ENCODE measurements at regions not wholly inside any gene's neighbourhood (a gene's known extent, or its start where the extent isn't known, plus 50 kb on each side); places are given as distances from the start of the nearest gene placed in this dataset.

- DNase-seq (ENCODE audit: low read depth): no peak
Measured at GRCh38 chr14:65936342-65936975, 523.9 kb downstream of the FUT8 start.

GRCh38 chr14:65937079-65937959 is 524.8 kb downstream of the FUT8 start:
- DNase-seq (ENCODE audit: low read depth): no peak

- DNase-seq (ENCODE audit: low read depth): no peak
Measured at GRCh38 chr14:65937960-65938316, 525.4 kb downstream of the FUT8 start.

- DNase-seq (ENCODE audit: low read depth): no peak
Measured at GRCh38 chr14:65938738-65939137, 526.2 kb downstream of the FUT8 start.

- DNase-seq (ENCODE audit: low read depth): no peak
Measured at GRCh38 chr14:65939184-65939583, 526.7 kb downstream of the FUT8 start.

GRCh38 chr14:65940056-65940735 is 527.7 kb downstream of the FUT8 start:
- no peak for DNase-seq (ENCODE audit: low read depth)

GRCh38 chr14:65941091-65941490 is 528.6 kb downstream of the FUT8 start:
- no peak for DNase-seq (ENCODE audit: low read depth)

- DNase-seq (ENCODE audit: low read depth): no peak
Measured at GRCh38 chr14:65943150-65943549, 530.6 kb downstream of the FUT8 start.

- no peak for DNase-seq (ENCODE audit: low read depth)
Measured at GRCh38 chr14:65943916-65944410, 531.4 kb downstream of the FUT8 start.

GRCh38 chr14:65945327-65945726 is 532.8 kb downstream of the FUT8 start:
- DNase-seq (ENCODE audit: low read depth): no peak

- no peak for DNase-seq (ENCODE audit: low read depth)
Measured at GRCh38 chr14:65946494-65946893, 534.0 kb downstream of the FUT8 start.

- DNase-seq (ENCODE audit: low read depth): no peak
Measured at GRCh38 chr14:65948302-65948701, 535.8 kb downstream of the FUT8 start.

- peak; percentile 34 for DNase-seq (ENCODE audit: low read depth)
Measured at GRCh38 chr14:65949711-65950516, 536.3 kb upstream of the CCDC196 start.

- DNase-seq (ENCODE audit: low read depth): no peak
Measured at GRCh38 chr14:65954942-65955341, 531.2 kb upstream of the CCDC196 start.

- DNase-seq (ENCODE audit: low read depth): no peak
Measured at GRCh38 chr14:65957631-65958205, 528.5 kb upstream of the CCDC196 start.

GRCh38 chr14:65958664-65959562 is 527.3 kb upstream of the CCDC196 start:
- DNase-seq (ENCODE audit: low read depth): no peak

- no peak for DNase-seq (ENCODE audit: low read depth)
Measured at GRCh38 chr14:65959563-65960024, 526.6 kb upstream of the CCDC196 start.

GRCh38 chr14:65961004-65961403 is 525.2 kb upstream of the CCDC196 start:
- peak; percentile 80 for DNase-seq (ENCODE audit: low read depth)

- DNase-seq (ENCODE audit: low read depth): no peak
Measured at GRCh38 chr14:65962952-65963351, 523.2 kb upstream of the CCDC196 start.

- DNase-seq (ENCODE audit: low read depth): no peak
Measured at GRCh38 chr14:65964366-65964765, 521.8 kb upstream of the CCDC196 start.
